NK-92 treated with Interleukin-12 subunit alpha and Interleukin-12 subunit beta, amount 100 ng/mL, for 24 hours (cell line): ENCODE measurements at regions not wholly inside any gene's neighbourhood (a gene's known extent, or its start where the extent isn't known, plus 50 kb on each side); places are given as distances from the start of the nearest gene placed in this dataset.

Experiments used
- DNase-seq: peaks from one replicate; lab custom pipeline; 2025; lab: John Stamatoyannopoulos, UW

GRCh38 chr9:8085986-8086385 lies 286.4 kb upstream of the DMAC1 start:
- DNase-seq, result no peak

GRCh38 chr9:8078641-8079140 lies 279.1 kb upstream of the DMAC1 start:
- DNase-seq, result no peak

- DNase-seq, result no peak
These were observed 275.2 kb upstream of the DMAC1 start for GRCh38 chr9:8074713-8075286.

- no peak for DNase-seq
These were observed 271.8 kb upstream of the DMAC1 start for GRCh38 chr9:8071445-8071798.

- DNase-seq, result no peak
These were observed 271.3 kb upstream of the DMAC1 start for GRCh38 chr9:8070779-8071444.

- DNase-seq, result peak; percentile 7
These were observed 262.9 kb upstream of the DMAC1 start for GRCh38 chr9:8062459-8062858.

GRCh38 chr9:8053501-8053900 lies 253.9 kb upstream of the DMAC1 start:
- no peak for DNase-seq

GRCh38 chr9:8052991-8053390 lies 253.4 kb upstream of the DMAC1 start:
- DNase-seq, result no peak

- DNase-seq, result no peak
These were observed 238.2 kb upstream of the DMAC1 start for GRCh38 chr9:8037745-8038144.

GRCh38 chr9:8036914-8037524 lies 237.4 kb upstream of the DMAC1 start:
- no peak for DNase-seq

- no peak for DNase-seq
These were observed 234.2 kb upstream of the DMAC1 start for GRCh38 chr9:8033794-8034193.

- DNase-seq, result no peak
These were observed 230.5 kb upstream of the DMAC1 start for GRCh38 chr9:8030095-8030494.

- no peak for DNase-seq
These were observed 227.8 kb upstream of the DMAC1 start for GRCh38 chr9:8027351-8027750.

- DNase-seq, result no peak
These were observed 226.0 kb upstream of the DMAC1 start for GRCh38 chr9:8025551-8025950.

GRCh38 chr9:8020186-8020585 lies 220.6 kb upstream of the DMAC1 start:
- no peak for DNase-seq

- no peak for DNase-seq
These were observed 220.1 kb upstream of the DMAC1 start for GRCh38 chr9:8019636-8020035.

GRCh38 chr9:8014997-8015682 lies 215.6 kb upstream of the DMAC1 start:
- no peak for DNase-seq

GRCh38 chr9:8012986-8013385 lies 213.4 kb upstream of the DMAC1 start:
- DNase-seq, result no peak

GRCh38 chr9:8011974-8012373 lies 212.4 kb upstream of the DMAC1 start:
- DNase-seq, result no peak

- DNase-seq, result no peak
These were observed 197.0 kb upstream of the DMAC1 start for GRCh38 chr9:7996558-7996957.

- DNase-seq, result no peak
These were observed 189.2 kb upstream of the DMAC1 start for GRCh38 chr9:7988644-7989280.

GRCh38 chr9:7984692-7985091 lies 185.1 kb upstream of the DMAC1 start:
- no peak for DNase-seq

- DNase-seq, result no peak
These were observed 184.6 kb upstream of the DMAC1 start for GRCh38 chr9:7984203-7984602.
